ENCODE measurements at regions not wholly inside any gene's neighbourhood (a gene's known extent, or its start where the extent isn't known, plus 50 kb on each side); places are given as distances from the start of the nearest gene placed in this dataset.

DNA sequence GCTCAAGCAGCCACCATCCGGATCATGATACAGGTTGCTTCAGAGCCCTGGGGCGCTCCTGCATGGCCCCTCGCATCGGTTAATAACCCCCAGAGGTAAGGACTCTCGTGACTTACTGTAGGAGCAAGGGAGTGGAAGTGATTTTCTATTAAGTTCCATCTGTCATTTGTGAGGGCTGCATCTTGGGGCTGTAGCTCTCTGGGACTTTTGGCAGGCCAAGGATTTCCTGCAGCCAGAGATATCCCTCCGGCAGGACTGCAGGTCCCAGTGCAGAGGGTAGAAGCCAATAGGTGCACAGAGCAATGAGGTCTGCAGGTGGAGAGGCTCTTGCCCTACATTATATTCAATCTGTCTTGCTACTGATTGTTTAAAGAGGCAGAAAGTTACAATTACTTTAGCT is 356.8 kb upstream of the ADARB2 start:
- DNase-seq: no peak
- TF ChIP-seq, protein P1, sequence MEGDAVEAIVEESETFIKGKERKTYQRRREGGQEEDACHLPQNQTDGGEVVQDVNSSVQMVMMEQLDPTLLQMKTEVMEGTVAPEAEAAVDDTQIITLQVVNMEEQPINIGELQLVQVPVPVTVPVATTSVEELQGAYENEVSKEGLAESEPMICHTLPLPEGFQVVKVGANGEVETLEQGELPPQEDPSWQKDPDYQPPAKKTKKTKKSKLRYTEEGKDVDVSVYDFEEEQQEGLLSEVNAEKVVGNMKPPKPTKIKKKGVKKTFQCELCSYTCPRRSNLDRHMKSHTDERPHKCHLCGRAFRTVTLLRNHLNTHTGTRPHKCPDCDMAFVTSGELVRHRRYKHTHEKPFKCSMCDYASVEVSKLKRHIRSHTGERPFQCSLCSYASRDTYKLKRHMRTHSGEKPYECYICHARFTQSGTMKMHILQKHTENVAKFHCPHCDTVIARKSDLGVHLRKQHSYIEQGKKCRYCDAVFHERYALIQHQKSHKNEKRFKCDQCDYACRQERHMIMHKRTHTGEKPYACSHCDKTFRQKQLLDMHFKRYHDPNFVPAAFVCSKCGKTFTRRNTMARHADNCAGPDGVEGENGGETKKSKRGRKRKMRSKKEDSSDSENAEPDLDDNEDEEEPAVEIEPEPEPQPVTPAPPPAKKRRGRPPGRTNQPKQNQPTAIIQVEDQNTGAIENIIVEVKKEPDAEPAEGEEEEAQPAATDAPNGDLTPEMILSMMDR (IDR thresholded peaks at IDR 0.05; ENCODE audit: borderline replicate concordance, extremely low read depth, insufficient read depth): no peak
- H3K4me1 ChIP-seq (ENCODE audit: control insufficient read depth in 2 of 3, insufficient read depth in 2 of 3, low read depth in 1 of 3, low read length in 3 of 3): no peaks in the 10 kb centered on the region
- intact Hi-C loops (cut with DNase I): no loop called here
- H3K9me3 ChIP-seq (ENCODE audit: control insufficient read depth in 2 of 3, insufficient read depth in 1 of 3, low read length in 3 of 3): no peaks in the 10 kb centered on the region
- no peak overlapping the region for H3K4me3 ChIP-seq (ENCODE audit: low read length in 3 of 3)
- no peak overlapping the region for H3K27ac ChIP-seq (ENCODE audit: low read depth in 2 of 2, low read length in 2 of 2)
- H3K36me3 ChIP-seq (ENCODE audit: control insufficient read depth in 2 of 3, insufficient read depth in 3 of 3, low read length in 3 of 3): no peaks in the 10 kb centered on the region
- H3K27me3 ChIP-seq (ENCODE audit: control insufficient read depth, insufficient read depth, low read length): no peaks in the 10 kb centered on the region
- no peak for FAIRE-seq
- no peak overlapping the region for H3K9ac ChIP-seq (ENCODE audit: low read length in 3 of 3)

- no peak for DNase-seq
- Histone ChIP-seq H3K36me3 (ENCODE audit: control insufficient read depth in 2 of 3, insufficient read depth in 3 of 3, low read length in 3 of 3) (no peaks in the 10 kb centered on the region), H3K27ac (ENCODE audit: low read depth in 2 of 2, low read length in 2 of 2) (no peak overlapping the region), H3K9ac (ENCODE audit: low read length in 3 of 3) (no peak overlapping the region), H3K27me3 (ENCODE audit: control insufficient read depth, insufficient read depth, low read length) (no peaks in the 10 kb centered on the region), H3K4me3 (ENCODE audit: low read length in 3 of 3) (no peak overlapping the region), H3K4me1 (ENCODE audit: control insufficient read depth in 2 of 3, insufficient read depth in 2 of 3, low read depth in 1 of 3, low read length in 3 of 3) (peaks cover 0 to 15% (median 5%) of the 10 kb centered on the region in 3 donors), H3K9me3 (ENCODE audit: control insufficient read depth in 2 of 3, insufficient read depth in 1 of 3, low read length in 3 of 3) (no peaks in the 10 kb centered on the region)
- intact Hi-C loops (cut with DNase I): no loop called here
- no peak for FAIRE-seq
- TF ChIP-seq, protein P1 (IDR thresholded peaks at IDR 0.05; ENCODE audit: borderline replicate concordance, extremely low read depth, insufficient read depth): no peak
Observed at GRCh38 chr10:2083591-2083990, 346.3 kb upstream of the ADARB2 start.

GRCh38 chr10:2081501-2081900 is 344.2 kb upstream of the ADARB2 start:
- Histone ChIP-seq H3K4me3 (ENCODE audit: low read length in 3 of 3) (no peak overlapping the region), H3K27me3 (ENCODE audit: control insufficient read depth, insufficient read depth, low read length) (no peaks in the 10 kb centered on the region), H3K9me3 (ENCODE audit: control insufficient read depth in 2 of 3, insufficient read depth in 1 of 3, low read length in 3 of 3) (no peaks in the 10 kb centered on the region), H3K27ac (ENCODE audit: low read depth in 2 of 2, low read length in 2 of 2) (no peak overlapping the region), H3K9ac (ENCODE audit: low read length in 3 of 3) (no peak overlapping the region), H3K36me3 (ENCODE audit: control insufficient read depth in 2 of 3, insufficient read depth in 3 of 3, low read length in 3 of 3) (no peaks in the 10 kb centered on the region), H3K4me1 (ENCODE audit: control insufficient read depth in 2 of 3, insufficient read depth in 2 of 3, low read depth in 1 of 3, low read length in 3 of 3) (peaks cover 0 to 15% (median 5%) of the 10 kb centered on the region in 3 donors)
- TF ChIP-seq, protein P1 (IDR thresholded peaks at IDR 0.05; ENCODE audit: borderline replicate concordance, extremely low read depth, insufficient read depth): no peak
- peak in 4 of 5 donors; percentile 39 to 45 (median 41) for DNase-seq
- no peak for FAIRE-seq
- intact Hi-C loops (cut with DNase I): no loop called here

GRCh38 chr10:2079603-2080078 is 342.3 kb upstream of the ADARB2 start:
- TF ChIP-seq, protein P1 (IDR thresholded peaks at IDR 0.05; ENCODE audit: borderline replicate concordance, extremely low read depth, insufficient read depth): no peak
- Histone ChIP-seq H3K27me3 (ENCODE audit: control insufficient read depth, insufficient read depth, low read length) (no peaks in the 10 kb centered on the region), H3K9me3 (ENCODE audit: control insufficient read depth in 2 of 3, insufficient read depth in 1 of 3, low read length in 3 of 3) (no peaks in the 10 kb centered on the region), H3K4me1 (ENCODE audit: control insufficient read depth in 2 of 3, insufficient read depth in 2 of 3, low read depth in 1 of 3, low read length in 3 of 3) (peaks cover 0 to 18% (median 5%) of the 10 kb centered on the region in 3 donors), H3K9ac (ENCODE audit: low read length in 3 of 3) (no peak overlapping the region), H3K27ac (ENCODE audit: low read depth in 2 of 2, low read length in 2 of 2) (peak overlapping the region; percentile 30 to 38), H3K36me3 (ENCODE audit: control insufficient read depth in 2 of 3, insufficient read depth in 3 of 3, low read length in 3 of 3) (no peaks in the 10 kb centered on the region), H3K4me3 (ENCODE audit: low read length in 3 of 3) (peak overlapping the region in 1 of 3 donors; percentile 1)
- DNase-seq (peak in 4 of 5 donors; percentile 82 to 94 (median 86)), FAIRE-seq (no peak)
- intact Hi-C loops (cut with DNase I): no loop called here

Data from kidney (tissue), 13 donors.